Stimulated activated CD4-positive, alpha-beta T cell treated with anti-CD3 and anti-CD28 coated beads, Interleukin-2, amount 100 ng/mL, for 24 hours (primary cell): ENCODE measurements at regions not wholly inside any gene's neighbourhood (a gene's known extent, or its start where the extent isn't known, plus 50 kb on each side); places are given as distances from the start of the nearest gene placed in this dataset.
"Not testable (repeated sequence)": the region's sequence is repeated elsewhere in the genome, so short reads cannot be mapped to it uniquely, and the experiment has no call there.

Source experiments
- DNase-seq, 2 donors: peaks; one replicate each; pipeline ENCODE4 v3.0.0-alpha.2; 2020

- no peak for DNase-seq
These were observed 280.1 kb downstream of the PTH2R start for GRCh38 chr2:208686665-208687064.

GRCh38 chr2:208687720-208688119, 281.1 kb downstream of the PTH2R start:
- not testable (repeated sequence) for DNase-seq

- DNase-seq, result no peak
These were observed 291.5 kb downstream of the PTH2R start for GRCh38 chr2:208698114-208698513.

- DNase-seq, result no peak
These were observed 301.9 kb downstream of the PTH2R start for GRCh38 chr2:208708486-208708885.

- DNase-seq, result no peak
These were observed 305.0 kb downstream of the PTH2R start for GRCh38 chr2:208711598-208711997.

GRCh38 chr2:208713066-208713745, 306.6 kb downstream of the PTH2R start:
- no peak for DNase-seq

- no peak for DNase-seq
These were observed 312.2 kb downstream of the PTH2R start for GRCh38 chr2:208718828-208719227.

- DNase-seq, result no peak
These were observed 316.1 kb downstream of the PTH2R start for GRCh38 chr2:208722731-208723130.

- DNase-seq, result no peak
These were observed 318.7 kb downstream of the PTH2R start for GRCh38 chr2:208725280-208725679.

GRCh38 chr2:208726242-208726641, 319.6 kb downstream of the PTH2R start:
- DNase-seq, result no peak

GRCh38 chr2:208751663-208752415, 345.2 kb downstream of the PTH2R start:
- DNase-seq, result not testable (repeated sequence)

- no peak for DNase-seq
These were observed 350.8 kb downstream of the PTH2R start for GRCh38 chr2:208757364-208757763.

GRCh38 chr2:208773074-208773473, 366.5 kb downstream of the PTH2R start:
- not testable (repeated sequence) for DNase-seq

GRCh38 chr2:208781166-208781565, 374.6 kb downstream of the PTH2R start:
- DNase-seq, result no peak

- DNase-seq, result no peak
These were observed 375.5 kb downstream of the PTH2R start for GRCh38 chr2:208782097-208782496.

- no peak for DNase-seq
These were observed 376.6 kb downstream of the PTH2R start for GRCh38 chr2:208783184-208783583.

GRCh38 chr2:208784774-208785173, 378.2 kb downstream of the PTH2R start:
- DNase-seq, result not testable (repeated sequence)

GRCh38 chr2:208791257-208791656, 384.7 kb downstream of the PTH2R start:
- no peak for DNase-seq

GRCh38 chr2:208792766-208793165, 386.2 kb downstream of the PTH2R start:
- no peak for DNase-seq

GRCh38 chr2:208793434-208793833, 386.8 kb downstream of the PTH2R start:
- no peak for DNase-seq

GRCh38 chr2:208794288-208794975, 387.8 kb downstream of the PTH2R start:
- no peak for DNase-seq

- no peak for DNase-seq
These were observed 392.1 kb downstream of the PTH2R start for GRCh38 chr2:208798698-208799097.

- DNase-seq, result no peak
These were observed 392.8 kb downstream of the PTH2R start for GRCh38 chr2:208799397-208799796.

- DNase-seq, result not testable (repeated sequence)
These were observed 394.3 kb downstream of the PTH2R start for GRCh38 chr2:208800887-208801286.
